Ishikawa (cell line): ENCODE measurements at regions not wholly inside any gene's neighbourhood (a gene's known extent, or its start where the extent isn't known, plus 50 kb on each side); places are given as distances from the start of the nearest gene placed in this dataset.

Experiments
- CREB1 ChIP-seq: IDR thresholded peaks from 2 replicates; pipeline ENCODE4 v1.6.1; 2012; ENCODE audit warnings: low read depth
- EGR1 ChIP-seq: IDR thresholded peaks from 2 replicates; pipeline ENCODE4 v1.6.1; 2012
- EP300 ChIP-seq: IDR thresholded peaks from 2 replicates; pipeline ENCODE4 v1.6.1; 2012; ENCODE audit warnings: borderline replicate concordance
- FOXM1 ChIP-seq: IDR thresholded peaks from 2 replicates; pipeline ENCODE4 v1.6.1; 2012; ENCODE audit warnings: low read depth, borderline replicate concordance
- NFIC ChIP-seq: IDR thresholded peaks from 2 replicates; pipeline ENCODE4 v1.6.1; 2012
- RAD21 ChIP-seq: IDR thresholded peaks from 2 replicates; pipeline ENCODE4 v1.6.1; 2012; ENCODE audit warnings: low read depth
- TAF1 ChIP-seq: IDR thresholded peaks from 2 replicates; pipeline ENCODE4 v1.6.1; 2012; ENCODE audit warnings: low read depth, mild to moderate bottlenecking
- TCF12 ChIP-seq: IDR thresholded peaks from 2 replicates; pipeline ENCODE4 v1.6.1; 2012; ENCODE audit warnings: low read depth
- TEAD4 ChIP-seq: IDR thresholded peaks from 2 replicates; pipeline ENCODE4 v1.6.1; 2012
- YY1 ChIP-seq: IDR thresholded peaks from 2 replicates; pipeline ENCODE4 v1.6.1; 2012; ENCODE audit warnings: low read depth
- ZBTB7A ChIP-seq: IDR thresholded peaks from 2 replicates; pipeline ENCODE4 v1.6.1; 2012; ENCODE audit warnings: low read depth
- TF ChIP-seq, protein P1 (sequence below): IDR thresholded peaks from 2 replicates; pipeline ENCODE4 v1.6.1; 2012
- TF ChIP-seq, protein P2 (sequence below): IDR thresholded peaks from 2 replicates; pipeline ENCODE4 v1.6.1; 2012
- TF ChIP-seq, protein P3 (sequence below): IDR thresholded peaks from 2 replicates; pipeline ENCODE4 v1.6.1; 2012; ENCODE audit warnings: low read depth, mild to moderate bottlenecking

GRCh38 chr2:51575181-51575580 lies 543.2 kb upstream of the NRXN1 start:
- TF ChIP-seq EP300 (no peak), RAD21 (no peak), FOXM1 (no peak), CREB1 (no peak), EGR1 (no peak), TCF12 (no peak), YY1 (no peak), TEAD4 (no peak), NFIC (no peak), TAF1 (no peak), ZBTB7A (no peak)
- TF ChIP-seq, protein P1, sequence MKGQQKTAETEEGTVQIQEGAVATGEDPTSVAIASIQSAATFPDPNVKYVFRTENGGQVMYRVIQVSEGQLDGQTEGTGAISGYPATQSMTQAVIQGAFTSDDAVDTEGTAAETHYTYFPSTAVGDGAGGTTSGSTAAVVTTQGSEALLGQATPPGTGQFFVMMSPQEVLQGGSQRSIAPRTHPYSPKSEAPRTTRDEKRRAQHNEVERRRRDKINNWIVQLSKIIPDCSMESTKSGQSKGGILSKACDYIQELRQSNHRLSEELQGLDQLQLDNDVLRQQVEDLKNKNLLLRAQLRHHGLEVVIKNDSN: no peak
- TF ChIP-seq, protein P2, sequence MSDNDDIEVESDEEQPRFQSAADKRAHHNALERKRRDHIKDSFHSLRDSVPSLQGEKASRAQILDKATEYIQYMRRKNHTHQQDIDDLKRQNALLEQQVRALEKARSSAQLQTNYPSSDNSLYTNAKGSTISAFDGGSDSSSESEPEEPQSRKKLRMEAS: no peak
- TF ChIP-seq, protein P3, sequence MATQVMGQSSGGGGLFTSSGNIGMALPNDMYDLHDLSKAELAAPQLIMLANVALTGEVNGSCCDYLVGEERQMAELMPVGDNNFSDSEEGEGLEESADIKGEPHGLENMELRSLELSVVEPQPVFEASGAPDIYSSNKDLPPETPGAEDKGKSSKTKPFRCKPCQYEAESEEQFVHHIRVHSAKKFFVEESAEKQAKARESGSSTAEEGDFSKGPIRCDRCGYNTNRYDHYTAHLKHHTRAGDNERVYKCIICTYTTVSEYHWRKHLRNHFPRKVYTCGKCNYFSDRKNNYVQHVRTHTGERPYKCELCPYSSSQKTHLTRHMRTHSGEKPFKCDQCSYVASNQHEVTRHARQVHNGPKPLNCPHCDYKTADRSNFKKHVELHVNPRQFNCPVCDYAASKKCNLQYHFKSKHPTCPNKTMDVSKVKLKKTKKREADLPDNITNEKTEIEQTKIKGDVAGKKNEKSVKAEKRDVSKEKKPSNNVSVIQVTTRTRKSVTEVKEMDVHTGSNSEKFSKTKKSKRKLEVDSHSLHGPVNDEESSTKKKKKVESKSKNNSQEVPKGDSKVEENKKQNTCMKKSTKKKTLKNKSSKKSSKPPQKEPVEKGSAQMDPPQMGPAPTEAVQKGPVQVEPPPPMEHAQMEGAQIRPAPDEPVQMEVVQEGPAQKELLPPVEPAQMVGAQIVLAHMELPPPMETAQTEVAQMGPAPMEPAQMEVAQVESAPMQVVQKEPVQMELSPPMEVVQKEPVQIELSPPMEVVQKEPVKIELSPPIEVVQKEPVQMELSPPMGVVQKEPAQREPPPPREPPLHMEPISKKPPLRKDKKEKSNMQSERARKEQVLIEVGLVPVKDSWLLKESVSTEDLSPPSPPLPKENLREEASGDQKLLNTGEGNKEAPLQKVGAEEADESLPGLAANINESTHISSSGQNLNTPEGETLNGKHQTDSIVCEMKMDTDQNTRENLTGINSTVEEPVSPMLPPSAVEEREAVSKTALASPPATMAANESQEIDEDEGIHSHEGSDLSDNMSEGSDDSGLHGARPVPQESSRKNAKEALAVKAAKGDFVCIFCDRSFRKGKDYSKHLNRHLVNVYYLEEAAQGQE: no peak
